ENCODE measurements at regions not wholly inside any gene's neighbourhood (a gene's known extent, or its start where the extent isn't known, plus 50 kb on each side); places are given as distances from the start of the nearest gene placed in this dataset.

DNA sequence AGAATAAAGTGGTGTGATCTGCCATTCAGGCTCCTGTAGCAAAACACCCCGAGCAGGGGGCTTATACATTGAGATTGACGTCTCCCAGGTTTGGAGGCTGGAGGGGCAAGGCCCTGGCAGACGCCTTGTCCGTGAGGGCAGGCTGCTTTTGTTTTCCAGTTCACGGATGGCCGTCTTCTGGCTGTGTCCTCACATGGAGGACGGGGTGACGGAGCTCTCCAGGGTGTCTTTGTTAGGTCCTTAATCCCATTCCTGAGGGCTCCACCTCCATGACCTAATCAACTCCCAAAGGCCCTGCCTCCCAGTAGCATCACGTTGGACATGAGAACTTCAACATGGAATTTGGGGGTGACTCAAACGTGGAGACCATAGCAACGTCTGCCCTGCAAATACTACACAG lies 147.7 kb downstream of the KIF26A start:
- no peaks in the 10 kb centered on the region for H3K9me1 ChIP-seq (ENCODE audit: control insufficient read depth, extremely low read depth, insufficient read depth, low read length)
- H3K4me1 ChIP-seq (ENCODE audit: control insufficient read depth, extremely low read depth, insufficient read depth, low read length), result no peaks in the 10 kb centered on the region
- DNase-seq (ENCODE audit: low read depth, low spot score), result no peak
- H3K4me2 ChIP-seq (ENCODE audit: control insufficient read depth, extremely low read depth, insufficient read depth, low read depth, low read length), result no peak overlapping the region
- dilution Hi-C loops (cut with MboI; ENCODE audit: extremely low pct_ligation_motif_present, low sequenced_read_pairs), result no loop called here
- TF ChIP-seq EZH2 (IDR thresholded peaks at IDR 0.05; ENCODE audit: low read length), result no peak
- TF ChIP-seq, protein P1, sequence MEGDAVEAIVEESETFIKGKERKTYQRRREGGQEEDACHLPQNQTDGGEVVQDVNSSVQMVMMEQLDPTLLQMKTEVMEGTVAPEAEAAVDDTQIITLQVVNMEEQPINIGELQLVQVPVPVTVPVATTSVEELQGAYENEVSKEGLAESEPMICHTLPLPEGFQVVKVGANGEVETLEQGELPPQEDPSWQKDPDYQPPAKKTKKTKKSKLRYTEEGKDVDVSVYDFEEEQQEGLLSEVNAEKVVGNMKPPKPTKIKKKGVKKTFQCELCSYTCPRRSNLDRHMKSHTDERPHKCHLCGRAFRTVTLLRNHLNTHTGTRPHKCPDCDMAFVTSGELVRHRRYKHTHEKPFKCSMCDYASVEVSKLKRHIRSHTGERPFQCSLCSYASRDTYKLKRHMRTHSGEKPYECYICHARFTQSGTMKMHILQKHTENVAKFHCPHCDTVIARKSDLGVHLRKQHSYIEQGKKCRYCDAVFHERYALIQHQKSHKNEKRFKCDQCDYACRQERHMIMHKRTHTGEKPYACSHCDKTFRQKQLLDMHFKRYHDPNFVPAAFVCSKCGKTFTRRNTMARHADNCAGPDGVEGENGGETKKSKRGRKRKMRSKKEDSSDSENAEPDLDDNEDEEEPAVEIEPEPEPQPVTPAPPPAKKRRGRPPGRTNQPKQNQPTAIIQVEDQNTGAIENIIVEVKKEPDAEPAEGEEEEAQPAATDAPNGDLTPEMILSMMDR (optimal IDR thresholded peaks at IDR 0.05 in 1 of 3, IDR thresholded peaks at IDR 0.05 in 1 of 3, conservative IDR thresholded peaks at IDR 0.05 in 1 of 3; ENCODE audit: extremely low read depth in 1 of 3, insufficient read depth in 2 of 3, low read length in 3 of 3), result no peak
- no peaks in the 10 kb centered on the region for H3K79me2 ChIP-seq (ENCODE audit: control insufficient read depth, insufficient read depth, low read length)
- no peaks in the 10 kb centered on the region for H3K36me3 ChIP-seq (ENCODE audit: control insufficient read depth in 2 of 2, extremely low read depth in 1 of 2, insufficient read depth in 2 of 2, low read length in 2 of 2)
- no peaks in the 10 kb centered on the region for H4K20me1 ChIP-seq (ENCODE audit: control insufficient read depth, extremely low read depth, insufficient read depth, low read length)
- H2AFZ ChIP-seq (ENCODE audit: control insufficient read depth, low read length), result no peak overlapping the region
- no peaks in the 10 kb centered on the region for H3K27me3 ChIP-seq (ENCODE audit: control insufficient read depth, extremely low read depth, insufficient read depth, low read length)
- H3K27ac ChIP-seq (ENCODE audit: control insufficient read depth, insufficient read depth, low read length), result no peak overlapping the region
- H3K9ac ChIP-seq (ENCODE audit: control insufficient read depth, extremely low read depth, insufficient read depth, low read length), result no peak overlapping the region
- no peak overlapping the region for H3K4me3 ChIP-seq (ENCODE audit: control insufficient read depth in 2 of 3, extremely low read depth in 1 of 3, insufficient read depth in 2 of 3, low read depth in 1 of 3, low read length in 3 of 3)
- no peak for FAIRE-seq
- H3K9me3 ChIP-seq (ENCODE audit: control insufficient read depth, low read depth, low read length), result peaks cover 8% of the 10 kb centered on the region

DNA sequence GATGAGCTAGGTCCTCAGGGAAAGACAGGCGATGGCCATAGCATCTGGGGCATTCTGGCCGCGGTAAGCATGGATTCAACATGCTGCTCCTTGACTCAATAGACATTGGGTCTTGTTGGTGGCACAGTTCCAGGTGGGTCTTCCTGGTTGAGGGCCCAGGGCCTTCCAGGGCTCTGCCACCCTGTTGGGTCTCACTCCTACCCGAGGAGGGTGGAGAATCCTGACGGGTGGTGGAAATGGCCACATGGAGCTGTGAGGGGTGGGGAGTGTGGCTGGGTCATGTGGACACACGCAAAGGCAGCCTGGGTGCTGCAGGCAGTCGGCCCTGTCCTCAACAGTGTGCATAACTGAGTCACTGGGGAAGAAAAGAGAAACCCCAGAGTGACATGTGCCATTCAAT lies 148.1 kb downstream of the KIF26A start:
- H3K4me1 ChIP-seq (ENCODE audit: control insufficient read depth, extremely low read depth, insufficient read depth, low read length), result no peaks in the 10 kb centered on the region
- H3K27me3 ChIP-seq (ENCODE audit: control insufficient read depth, extremely low read depth, insufficient read depth, low read length), result no peaks in the 10 kb centered on the region
- dilution Hi-C loops (cut with MboI; ENCODE audit: extremely low pct_ligation_motif_present, low sequenced_read_pairs), result no loop called here
- H4K20me1 ChIP-seq (ENCODE audit: control insufficient read depth, extremely low read depth, insufficient read depth, low read length), result no peaks in the 10 kb centered on the region
- no peak overlapping the region for H3K27ac ChIP-seq (ENCODE audit: control insufficient read depth, insufficient read depth, low read length)
- no peak for FAIRE-seq
- H3K79me2 ChIP-seq (ENCODE audit: control insufficient read depth, insufficient read depth, low read length), result no peaks in the 10 kb centered on the region
- peaks cover 8% of the 10 kb centered on the region for H3K9me3 ChIP-seq (ENCODE audit: control insufficient read depth, low read depth, low read length)
- H3K36me3 ChIP-seq (ENCODE audit: control insufficient read depth in 2 of 2, extremely low read depth in 1 of 2, insufficient read depth in 2 of 2, low read length in 2 of 2), result no peaks in the 10 kb centered on the region
- no peak for DNase-seq (ENCODE audit: low read depth, low spot score)
- no peak overlapping the region for H3K9ac ChIP-seq (ENCODE audit: control insufficient read depth, extremely low read depth, insufficient read depth, low read length)
- no peak overlapping the region for H2AFZ ChIP-seq (ENCODE audit: control insufficient read depth, low read length)
- TF ChIP-seq EZH2 (IDR thresholded peaks at IDR 0.05; ENCODE audit: low read length), result no peak
- no peak overlapping the region for H3K4me3 ChIP-seq (ENCODE audit: control insufficient read depth in 2 of 3, extremely low read depth in 1 of 3, insufficient read depth in 2 of 3, low read depth in 1 of 3, low read length in 3 of 3)
- no peaks in the 10 kb centered on the region for H3K9me1 ChIP-seq (ENCODE audit: control insufficient read depth, extremely low read depth, insufficient read depth, low read length)
- no peak overlapping the region for H3K4me2 ChIP-seq (ENCODE audit: control insufficient read depth, extremely low read depth, insufficient read depth, low read depth, low read length)

DNA sequence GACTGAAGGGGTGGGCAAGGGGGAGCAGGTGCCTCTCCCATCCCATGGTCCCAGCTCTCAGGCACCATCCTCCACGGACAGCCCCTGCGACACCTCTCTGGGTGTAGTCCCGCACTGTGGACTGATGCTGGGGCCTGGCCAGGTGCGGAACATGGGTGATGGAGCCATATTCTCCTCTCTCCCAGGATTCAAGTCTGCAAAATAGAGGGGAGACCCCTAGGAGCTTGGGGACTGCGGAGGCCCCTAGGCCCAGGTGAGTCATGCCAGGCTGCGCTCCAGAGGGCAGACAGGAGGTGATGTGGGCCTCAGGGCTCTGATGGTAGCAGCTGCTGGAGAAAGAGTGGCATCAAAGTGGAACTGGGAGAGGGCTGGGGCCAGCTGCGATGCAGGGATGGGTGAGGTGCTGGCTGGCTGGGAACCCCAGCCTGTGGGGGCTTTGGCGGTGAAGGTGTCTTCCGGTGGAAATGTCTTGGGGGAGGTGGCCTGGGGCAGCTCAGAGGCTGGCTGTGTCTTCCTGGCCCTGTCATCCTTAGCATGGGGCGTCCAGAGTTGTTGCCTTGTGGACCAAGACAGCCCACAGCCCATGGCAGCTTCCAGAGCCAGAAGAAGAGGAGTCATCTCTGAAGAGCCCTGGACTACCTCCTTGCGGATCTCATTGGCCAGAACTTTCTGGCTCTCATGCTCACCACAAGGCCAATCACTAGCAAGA lies 149.1 kb downstream of the KIF26A start:
- peaks cover 8% of the 10 kb centered on the region for H3K9me3 ChIP-seq (ENCODE audit: control insufficient read depth, low read depth, low read length)
- TF ChIP-seq, protein P1 (optimal IDR thresholded peaks at IDR 0.05 in 1 of 3, IDR thresholded peaks at IDR 0.05 in 1 of 3, conservative IDR thresholded peaks at IDR 0.05 in 1 of 3; ENCODE audit: extremely low read depth in 1 of 3, insufficient read depth in 2 of 3, low read length in 3 of 3), result no peak
- TF ChIP-seq EZH2 (IDR thresholded peaks at IDR 0.05; ENCODE audit: low read length), result no peak
- H3K4me1 ChIP-seq (ENCODE audit: control insufficient read depth, extremely low read depth, insufficient read depth, low read length), result no peaks in the 10 kb centered on the region
- H3K4me2 ChIP-seq (ENCODE audit: control insufficient read depth, extremely low read depth, insufficient read depth, low read depth, low read length), result no peak overlapping the region
- H3K9me1 ChIP-seq (ENCODE audit: control insufficient read depth, extremely low read depth, insufficient read depth, low read length), result no peaks in the 10 kb centered on the region
- H3K27ac ChIP-seq (ENCODE audit: control insufficient read depth, insufficient read depth, low read length), result no peak overlapping the region
- no peak overlapping the region for H2AFZ ChIP-seq (ENCODE audit: control insufficient read depth, low read length)
- DNase-seq (ENCODE audit: low read depth, low spot score) (no peak), FAIRE-seq (no peak)
- H3K79me2 ChIP-seq (ENCODE audit: control insufficient read depth, insufficient read depth, low read length), result no peaks in the 10 kb centered on the region
- no peaks in the 10 kb centered on the region for H3K36me3 ChIP-seq (ENCODE audit: control insufficient read depth in 2 of 2, extremely low read depth in 1 of 2, insufficient read depth in 2 of 2, low read length in 2 of 2)
- no peak overlapping the region for H3K9ac ChIP-seq (ENCODE audit: control insufficient read depth, extremely low read depth, insufficient read depth, low read length)
- no peak overlapping the region for H3K4me3 ChIP-seq (ENCODE audit: control insufficient read depth in 2 of 3, extremely low read depth in 1 of 3, insufficient read depth in 2 of 3, low read depth in 1 of 3, low read length in 3 of 3)
- no peaks in the 10 kb centered on the region for H4K20me1 ChIP-seq (ENCODE audit: control insufficient read depth, extremely low read depth, insufficient read depth, low read length)
- H3K27me3 ChIP-seq (ENCODE audit: control insufficient read depth, extremely low read depth, insufficient read depth, low read length), result no peaks in the 10 kb centered on the region
- dilution Hi-C loops (cut with MboI; ENCODE audit: extremely low pct_ligation_motif_present, low sequenced_read_pairs), result no loop called here
